Hematopoietic multipotent progenitor cell (in vitro differentiated cells): ENCODE measurements at regions not wholly inside any gene's neighbourhood (a gene's known extent, or its start where the extent isn't known, plus 50 kb on each side); places are given as distances from the start of the nearest gene placed in this dataset.

Experiments used
- DNase-seq, 3 donors: peaks; one replicate each; pipeline ENCODE4 v3.0.0-alpha.2; 2011 to 2015; ENCODE audit warnings: low read depth in 2 of 3, low spot score in 2 of 3

DNA sequence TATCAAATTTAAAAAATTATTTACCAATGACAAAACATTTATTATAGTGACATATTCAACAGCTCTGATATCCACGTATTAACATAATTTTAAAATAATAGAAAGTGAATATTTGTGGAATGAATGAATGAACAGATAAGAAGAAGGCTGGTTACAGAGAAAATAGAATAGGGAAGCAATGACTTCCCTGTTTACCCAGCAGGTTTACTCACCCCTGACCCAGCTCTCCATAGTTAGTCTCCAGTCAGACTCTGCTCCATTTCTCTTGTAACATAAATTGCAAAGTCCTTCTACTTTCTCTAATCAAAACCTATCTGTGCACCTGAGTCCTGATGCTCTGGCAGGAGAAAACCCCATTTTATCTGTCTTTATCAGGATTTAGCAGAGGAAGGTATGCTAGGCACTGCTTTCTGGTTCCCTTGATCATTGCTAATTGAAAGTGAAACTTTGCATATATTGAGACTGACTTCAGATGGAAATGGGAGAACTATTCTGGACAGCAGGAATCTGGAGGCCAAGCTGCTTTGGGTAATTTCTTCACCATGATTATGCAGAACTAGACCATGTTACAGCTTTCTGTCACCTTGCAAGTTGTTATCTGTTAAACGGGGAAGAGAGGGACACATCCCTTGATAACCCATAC, 363.0 kb downstream of the FAT4 start:
- no peak for DNase-seq

DNA sequence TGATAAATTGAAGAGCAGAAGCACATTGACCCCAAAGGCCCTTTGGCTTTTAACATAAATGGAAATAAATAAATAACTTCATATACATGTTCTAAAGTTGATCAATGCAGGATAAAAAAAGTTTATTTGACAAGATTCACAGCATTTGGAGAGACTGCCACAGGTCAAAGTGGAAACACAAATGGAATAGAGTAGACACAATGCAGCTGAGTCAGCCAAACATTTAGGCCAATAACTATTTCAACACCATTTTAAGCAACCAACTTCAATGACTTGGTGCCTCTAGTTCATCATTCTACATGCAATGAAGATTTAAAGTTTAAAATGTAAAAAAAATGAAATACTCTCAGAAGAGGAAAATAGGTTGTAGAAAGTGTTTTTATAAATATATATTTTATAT, 365.2 kb downstream of the FAT4 start:
- DNase-seq: no peak

DNA sequence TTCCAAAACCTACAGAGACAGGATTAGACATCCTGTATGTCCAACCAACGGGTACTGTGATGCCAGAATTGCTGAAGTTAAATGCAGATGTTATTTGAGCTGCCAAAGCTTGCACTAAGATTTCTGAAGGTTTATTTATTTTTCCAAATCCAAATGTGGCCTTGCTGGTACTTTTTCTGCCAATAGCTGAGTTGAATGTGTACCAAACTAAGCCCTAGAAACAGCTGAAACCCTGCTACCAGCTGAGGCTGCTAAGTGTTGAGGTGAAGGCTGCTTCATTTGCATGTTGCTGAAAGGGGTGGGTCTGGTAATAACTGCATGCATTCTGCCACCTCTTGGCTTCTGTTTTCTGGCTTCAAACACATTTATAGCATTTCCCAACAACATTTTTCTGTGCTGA, 366.5 kb downstream of the FAT4 start:
- no peak for DNase-seq

DNA sequence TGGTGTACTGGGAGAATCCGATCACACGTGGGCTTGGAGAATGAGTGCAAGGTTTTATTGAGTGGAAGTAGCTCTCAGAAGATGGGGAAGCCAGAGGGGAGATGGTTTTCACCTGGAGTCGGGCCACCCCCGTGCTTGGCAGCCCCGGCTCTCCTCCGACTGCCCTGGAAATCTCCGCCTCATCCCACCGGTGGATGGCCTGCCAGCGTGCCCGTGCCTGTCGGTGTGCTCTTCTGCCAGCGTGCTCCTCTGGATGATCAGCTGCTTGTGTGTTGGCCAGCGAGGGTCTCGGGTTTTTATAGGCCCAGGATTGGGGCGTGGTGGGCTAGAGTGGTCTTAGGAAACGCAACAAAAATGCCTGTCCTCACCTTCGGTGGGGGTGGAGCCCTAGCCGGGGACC, 368.0 kb downstream of the FAT4 start:
- no peak for DNase-seq

DNA sequence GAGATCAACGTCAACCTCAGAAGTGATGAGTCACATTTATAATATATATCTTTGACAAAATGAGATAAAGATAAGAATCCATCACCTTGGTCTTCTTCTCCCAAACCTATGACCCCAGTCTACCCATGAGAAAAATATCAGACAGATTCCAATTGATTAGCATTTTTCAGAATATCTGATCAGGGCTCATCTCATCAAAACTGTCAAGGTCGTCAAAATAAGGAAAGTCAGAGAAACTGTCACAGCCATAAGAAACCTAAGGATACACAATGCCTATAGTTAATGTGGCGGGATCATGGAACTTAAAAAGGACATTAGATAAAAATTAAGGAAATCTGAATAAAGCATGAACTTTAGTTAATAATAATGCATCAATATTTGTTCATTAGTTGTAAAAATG, 374.1 kb downstream of the FAT4 start:
- no peak for DNase-seq

DNA sequence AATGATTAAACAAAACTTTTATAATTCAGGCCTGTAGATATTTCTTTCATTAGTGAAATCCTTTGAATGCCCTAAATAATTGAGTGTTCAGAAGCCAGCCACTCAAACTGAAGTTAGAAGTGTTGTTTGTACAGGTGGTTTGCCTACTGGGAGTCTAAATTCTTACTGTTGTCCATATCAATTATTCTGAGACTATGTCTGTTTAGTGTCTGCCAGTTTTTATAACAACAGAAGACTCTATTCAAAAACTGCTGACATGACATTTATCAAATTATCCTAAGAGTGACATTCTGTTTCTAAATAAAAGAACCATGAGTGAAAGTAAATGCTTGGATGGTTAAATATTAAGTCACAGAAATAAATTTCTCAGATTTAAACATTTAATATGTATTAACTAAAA, 375.1 kb downstream of the FAT4 start:
- DNase-seq: no peak

DNA sequence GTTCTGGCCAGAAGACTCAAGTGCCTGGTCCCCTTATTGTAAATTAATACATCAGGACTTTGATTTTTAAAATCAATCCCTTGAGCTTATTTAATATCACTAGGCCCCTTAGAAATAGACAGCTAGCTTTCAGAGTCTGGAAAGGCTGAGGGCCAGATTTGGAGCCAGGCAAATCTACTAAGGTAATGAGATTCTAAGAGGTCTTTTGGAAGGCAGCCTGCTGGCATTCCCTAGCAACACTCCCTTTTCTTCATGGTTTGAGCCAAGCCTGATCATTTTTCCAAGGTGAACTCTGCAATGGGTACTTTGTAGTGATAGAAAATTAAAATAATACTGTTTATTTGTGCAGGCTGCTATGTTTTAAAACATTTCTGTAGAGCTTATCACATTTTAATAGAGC, 378.5 kb downstream of the FAT4 start:
- no peak for DNase-seq

DNA sequence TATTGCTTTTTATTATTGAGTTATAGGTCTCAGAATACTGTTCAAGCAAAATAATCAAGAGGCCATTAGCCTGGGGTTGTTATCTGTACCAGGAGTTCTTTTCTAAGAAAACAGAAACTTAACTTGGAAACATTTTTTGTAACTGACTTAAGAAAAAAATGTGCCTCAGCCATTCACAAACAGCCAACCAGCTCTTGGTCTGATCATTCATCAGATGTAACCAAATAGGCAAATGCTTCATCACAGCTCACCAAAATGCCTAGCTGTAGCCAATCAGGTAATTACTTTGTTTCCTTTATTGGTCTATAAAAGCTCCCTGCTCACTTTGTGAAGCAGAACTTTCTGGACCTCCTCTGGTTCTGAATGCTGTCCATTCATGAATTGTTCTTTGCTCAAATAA, 387.7 kb downstream of the FAT4 start:
- DNase-seq: no peak

DNA sequence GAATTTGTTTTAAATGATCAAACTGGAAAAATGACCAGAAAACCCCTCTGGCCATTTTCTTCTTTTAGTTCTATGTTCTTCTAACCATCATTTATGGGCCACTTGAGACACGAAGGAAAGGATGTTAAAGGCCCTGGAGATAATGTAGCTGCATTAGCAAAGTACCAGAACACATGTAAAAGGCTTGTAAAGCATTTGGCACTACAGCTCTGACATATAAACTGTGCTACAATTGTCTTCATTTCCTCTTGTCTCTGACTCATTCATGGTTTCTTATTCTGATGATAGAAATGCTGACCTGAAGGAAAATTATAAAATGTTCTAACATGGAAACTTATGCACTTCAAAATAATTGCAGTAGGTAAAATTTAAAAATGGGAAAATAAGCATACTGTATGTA, 388.7 kb downstream of the FAT4 start:
- no peak for DNase-seq

DNA sequence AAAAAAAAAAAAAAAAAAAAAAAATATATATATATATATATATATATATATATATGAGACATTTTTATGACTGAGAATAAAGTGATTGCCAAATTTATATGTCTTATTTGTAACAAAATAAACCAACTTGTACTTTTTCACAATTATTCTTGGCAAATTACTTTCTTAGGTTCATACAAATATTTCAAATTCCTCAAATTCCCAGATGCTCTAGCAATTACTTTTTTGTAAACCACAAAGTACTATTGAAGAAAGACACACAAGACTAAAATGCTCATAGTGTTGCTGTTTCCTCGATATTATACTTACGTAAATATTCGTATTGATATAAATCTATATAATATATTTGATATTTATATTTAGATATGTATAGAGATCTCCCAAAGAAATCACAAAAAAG, 390.0 kb downstream of the FAT4 start:
- no peak for DNase-seq

DNA sequence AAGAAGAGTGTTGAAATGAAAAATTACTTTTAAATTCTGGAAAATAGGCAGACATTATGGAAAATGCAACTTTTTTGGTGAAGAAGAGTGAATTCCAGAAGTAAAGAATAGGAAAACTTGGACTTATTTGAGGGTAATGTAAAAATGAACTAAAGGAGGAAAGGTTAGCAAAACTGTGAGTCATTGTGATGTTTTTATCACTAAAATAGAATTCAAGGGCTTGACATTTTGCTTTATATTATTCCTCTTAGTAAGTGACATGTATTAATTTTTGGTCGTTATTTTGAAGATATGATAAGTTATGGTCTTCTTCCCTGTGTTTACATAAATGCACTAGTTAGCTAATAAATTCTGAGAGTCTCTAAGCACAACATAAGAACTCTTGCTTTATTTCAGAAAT, 390.9 kb downstream of the FAT4 start:
- DNase-seq: no peak

DNA sequence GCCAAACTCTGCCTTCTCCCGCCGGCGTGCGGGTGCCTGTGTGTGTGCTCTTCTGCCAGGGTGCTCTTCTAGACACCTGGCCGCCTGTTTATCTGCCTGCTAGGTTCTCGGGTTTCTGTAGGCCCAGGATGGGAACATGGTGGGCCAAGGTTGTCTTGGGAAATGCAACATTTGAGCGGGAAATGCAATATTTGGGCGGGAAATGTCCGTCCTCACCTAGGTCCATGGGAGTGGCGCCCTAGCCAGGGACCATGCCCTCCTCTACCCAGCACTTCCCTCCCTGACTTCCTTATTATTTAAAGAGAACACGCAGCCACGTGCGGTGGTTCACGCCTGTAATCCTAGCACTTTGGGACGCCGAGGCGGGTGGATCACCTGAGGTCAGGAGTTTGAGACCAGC, 392.6 kb downstream of the FAT4 start:
- DNase-seq: no peak

DNA sequence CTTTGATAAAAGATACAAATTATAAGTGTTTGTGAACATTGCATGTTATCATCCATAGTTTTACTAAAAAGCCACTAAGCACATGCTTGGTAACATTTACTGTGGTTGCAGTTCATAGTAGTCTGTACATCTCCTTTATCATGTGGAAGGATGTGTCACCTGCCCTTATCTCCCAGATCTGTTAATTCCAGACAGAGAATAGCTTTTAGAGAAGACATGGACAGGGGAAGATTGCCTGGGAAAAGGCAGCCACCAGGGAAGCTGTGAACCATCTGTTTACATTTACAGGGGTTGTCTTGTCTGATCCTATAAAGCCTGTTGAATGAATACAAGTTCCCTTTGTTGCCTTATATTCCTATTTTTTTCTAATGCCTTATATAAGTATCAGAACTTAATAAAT, 396.0 kb downstream of the FAT4 start:
- DNase-seq: no peak

DNA sequence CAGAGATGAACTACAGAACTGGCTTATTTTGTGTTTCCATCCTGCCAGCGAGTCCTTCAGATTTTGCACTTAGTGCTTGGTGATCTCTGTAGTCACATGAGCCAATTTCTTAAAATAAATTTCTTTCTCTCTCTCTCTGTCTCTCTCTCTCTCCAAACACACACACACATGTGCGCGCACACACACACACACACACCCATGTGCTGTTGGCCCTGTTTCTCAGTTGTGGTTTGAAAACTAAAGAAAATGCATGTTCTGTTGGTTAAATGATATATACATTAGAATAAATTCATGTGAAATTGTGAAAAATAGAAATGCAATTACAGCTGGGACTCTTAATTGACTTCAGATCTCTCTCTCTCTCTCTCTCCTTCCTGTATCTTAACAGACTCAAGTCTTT, 399.3 kb downstream of the FAT4 start:
- DNase-seq: no peak

DNA sequence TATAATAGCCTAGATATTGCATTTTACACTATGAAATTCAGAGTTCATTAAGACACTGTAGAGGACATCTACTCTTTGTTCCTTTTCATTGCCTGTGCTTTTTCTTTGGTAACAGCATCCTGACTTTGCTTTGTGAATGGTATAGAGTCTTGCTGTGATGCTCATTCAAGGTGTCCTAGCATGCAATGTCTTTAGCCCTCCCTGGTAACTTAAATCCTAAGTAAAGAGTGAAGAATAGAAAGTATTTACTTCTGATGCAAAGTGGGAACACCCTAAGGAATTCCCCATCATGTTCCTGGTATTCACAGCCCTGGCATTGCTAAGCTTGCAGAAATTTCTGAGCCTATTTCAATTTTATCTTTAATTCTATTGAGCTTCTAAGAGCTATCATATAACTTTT, 400.1 kb downstream of the FAT4 start:
- DNase-seq: no peak

DNA sequence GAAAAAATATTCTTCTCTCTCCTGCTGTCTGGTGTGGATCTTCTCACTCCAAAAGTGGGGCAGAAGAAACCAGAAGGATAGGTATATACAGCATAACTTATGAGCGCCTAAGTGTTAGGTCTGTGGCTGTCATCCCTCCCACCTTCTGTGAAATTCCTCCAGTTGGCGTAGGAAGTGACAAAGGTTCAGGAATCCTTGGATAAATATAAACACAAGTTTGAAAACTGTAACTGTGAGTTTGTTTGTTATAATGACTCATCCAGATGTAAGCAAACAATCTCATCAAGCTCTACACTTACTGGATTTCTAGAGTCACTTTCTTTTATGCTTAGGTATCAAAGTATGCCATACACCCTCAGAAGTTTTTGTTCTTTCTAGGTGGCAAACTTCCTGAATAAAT, 405.2 kb downstream of the FAT4 start:
- no peak for DNase-seq

DNA sequence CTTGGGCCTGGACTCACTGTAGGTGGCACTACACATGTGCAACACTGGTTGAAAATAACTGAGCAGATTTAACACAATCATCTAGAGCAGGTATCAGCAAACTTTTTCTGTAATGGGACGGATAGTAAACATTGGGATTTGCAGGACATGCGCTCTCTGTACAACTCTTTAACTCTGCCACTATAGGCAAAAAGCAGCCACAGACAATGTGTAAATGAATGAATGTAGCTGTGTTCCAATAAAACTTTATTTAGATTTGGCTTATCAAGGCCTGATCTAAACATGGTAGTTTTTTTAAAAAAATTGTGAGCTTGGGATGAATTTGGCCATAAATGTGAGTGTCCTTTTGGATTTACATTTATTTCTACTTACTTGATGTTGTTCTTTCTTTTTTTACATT, 407.3 kb downstream of the FAT4 start:
- no peak for DNase-seq

DNA sequence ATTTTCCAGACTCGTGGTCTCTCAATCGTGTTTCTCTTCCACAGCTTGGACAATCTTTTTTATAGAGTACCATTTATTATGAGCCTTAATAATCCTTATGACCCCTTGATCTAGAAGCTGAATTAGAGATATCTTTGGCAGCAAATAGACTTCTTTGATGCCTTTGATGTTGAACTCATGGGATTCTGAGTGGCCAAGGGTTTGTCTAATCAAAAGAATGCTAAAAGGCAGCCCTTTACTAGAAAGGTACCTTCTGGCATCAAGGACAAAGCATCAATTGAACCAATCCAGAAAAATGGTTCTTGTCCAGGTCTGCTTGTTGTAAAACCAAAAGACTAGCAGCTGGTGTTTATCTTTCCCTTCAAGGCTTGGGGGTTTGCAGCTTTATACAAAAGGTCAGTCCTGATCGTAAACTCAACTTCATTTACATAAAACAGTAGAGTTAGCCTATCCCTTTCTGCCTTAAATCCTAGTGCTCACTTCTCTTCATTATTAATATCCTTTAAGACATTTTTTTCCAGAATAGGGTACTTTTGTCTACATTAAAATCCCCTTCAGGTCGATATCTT, 411.3 kb downstream of the FAT4 start:
- no peak for DNase-seq

DNA sequence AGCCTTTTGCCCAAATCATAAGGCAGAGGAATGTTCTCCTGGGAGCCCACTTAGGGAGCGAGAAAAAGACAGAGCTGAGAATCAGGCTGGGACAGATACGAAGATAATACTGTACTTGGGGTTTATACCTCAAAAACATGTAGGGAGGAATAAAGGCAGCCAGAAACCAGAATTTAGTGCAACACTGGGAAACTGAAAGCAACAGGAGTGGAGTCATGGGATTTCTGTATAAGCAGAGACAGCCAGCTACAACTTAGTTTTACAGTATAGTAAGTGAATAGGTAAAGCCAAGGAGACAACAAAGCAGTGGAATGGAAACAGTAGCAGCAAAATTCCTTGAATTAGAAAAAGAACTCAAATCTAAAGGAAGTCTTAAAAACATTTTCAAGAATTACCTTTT, 413.2 kb downstream of the FAT4 start:
- DNase-seq: no peak

DNA sequence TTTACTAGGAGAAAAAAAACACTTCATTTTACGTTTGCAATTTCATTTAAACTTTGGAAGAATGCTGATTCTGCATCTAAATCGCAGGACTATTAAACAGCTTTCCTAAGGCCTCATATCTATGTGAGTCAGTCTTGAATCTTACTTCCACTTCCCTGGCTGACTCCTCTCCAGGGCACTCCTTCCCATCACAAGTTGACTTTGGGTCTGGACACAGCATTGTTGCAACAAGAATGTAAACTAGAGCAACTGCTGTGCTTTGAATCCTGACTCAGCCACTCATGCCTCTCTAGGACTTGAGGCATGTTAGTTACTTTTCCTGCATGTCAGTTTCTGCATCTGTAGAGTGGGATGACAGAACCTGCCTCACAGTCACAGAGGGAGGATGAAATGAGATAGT, 413.8 kb downstream of the FAT4 start:
- DNase-seq: no peak

DNA sequence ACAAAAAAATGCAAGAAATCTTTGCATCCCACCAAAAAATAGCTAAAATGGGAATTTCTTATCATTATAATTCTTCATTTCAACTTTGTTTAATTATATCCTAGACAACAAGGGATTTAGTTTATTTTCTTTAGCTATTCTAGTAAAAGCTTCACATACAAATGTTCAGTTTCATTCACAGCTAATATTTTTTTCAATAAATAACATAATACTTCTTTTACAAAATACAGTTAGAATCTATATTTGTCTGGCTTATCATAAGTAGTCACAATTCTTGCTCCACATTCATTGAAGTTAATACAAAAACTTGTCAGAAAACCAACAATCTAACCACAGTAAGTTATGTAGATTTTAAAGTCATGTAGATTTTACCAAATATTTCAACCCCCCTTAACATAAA, 414.4 kb downstream of the FAT4 start:
- no peak for DNase-seq

DNA sequence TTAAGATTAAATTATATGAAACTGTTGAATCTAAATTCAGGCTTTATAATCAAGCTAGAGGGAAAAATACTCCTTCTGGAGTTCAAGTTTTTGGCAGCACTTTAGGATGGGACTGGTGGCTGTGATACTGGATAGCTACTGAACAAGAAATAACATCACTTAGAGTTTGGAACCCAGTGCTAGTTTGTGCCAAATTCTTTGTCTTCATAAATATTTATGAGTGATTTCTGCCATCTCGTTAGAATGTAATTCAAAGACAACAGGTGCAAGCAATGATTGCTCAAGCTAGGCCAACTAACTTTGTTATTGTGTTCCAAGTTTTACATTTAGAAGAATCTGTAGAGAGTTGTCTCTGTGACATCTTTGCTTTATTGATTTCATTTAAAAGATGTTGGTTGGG, 417.9 kb downstream of the FAT4 start:
- DNase-seq: no peak

DNA sequence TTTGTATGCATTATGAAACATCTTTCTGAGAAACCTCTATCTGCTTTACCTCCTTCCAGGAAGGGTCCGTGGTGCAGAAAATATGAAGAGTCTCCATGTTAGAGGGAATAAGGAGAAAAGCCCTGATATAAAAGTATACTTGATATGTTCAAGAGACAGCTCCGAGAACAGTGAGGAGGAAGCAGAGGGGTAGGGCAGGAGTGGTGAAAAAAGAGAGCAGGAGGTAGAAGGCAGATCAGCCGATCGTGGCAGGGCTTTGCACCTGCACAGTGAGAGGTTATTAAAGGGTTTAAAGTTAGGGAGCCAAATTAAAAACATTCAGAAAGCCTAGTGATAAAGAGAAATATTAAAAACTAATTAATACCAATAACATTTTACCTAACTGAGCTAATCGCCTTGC, 419.7 kb downstream of the FAT4 start:
- no peak for DNase-seq
